ENCODE measurements at regions not wholly inside any gene's neighbourhood (a gene's known extent, or its start where the extent isn't known, plus 50 kb on each side); places are given as distances from the start of the nearest gene placed in this dataset.
A peak's percentile ranks its signal among the peaks of the same experiment; 100 is the strongest.
"Not testable (repeated sequence)": the region's sequence is repeated elsewhere in the genome, so short reads cannot be mapped to it uniquely, and the experiment has no call there.

DNA sequence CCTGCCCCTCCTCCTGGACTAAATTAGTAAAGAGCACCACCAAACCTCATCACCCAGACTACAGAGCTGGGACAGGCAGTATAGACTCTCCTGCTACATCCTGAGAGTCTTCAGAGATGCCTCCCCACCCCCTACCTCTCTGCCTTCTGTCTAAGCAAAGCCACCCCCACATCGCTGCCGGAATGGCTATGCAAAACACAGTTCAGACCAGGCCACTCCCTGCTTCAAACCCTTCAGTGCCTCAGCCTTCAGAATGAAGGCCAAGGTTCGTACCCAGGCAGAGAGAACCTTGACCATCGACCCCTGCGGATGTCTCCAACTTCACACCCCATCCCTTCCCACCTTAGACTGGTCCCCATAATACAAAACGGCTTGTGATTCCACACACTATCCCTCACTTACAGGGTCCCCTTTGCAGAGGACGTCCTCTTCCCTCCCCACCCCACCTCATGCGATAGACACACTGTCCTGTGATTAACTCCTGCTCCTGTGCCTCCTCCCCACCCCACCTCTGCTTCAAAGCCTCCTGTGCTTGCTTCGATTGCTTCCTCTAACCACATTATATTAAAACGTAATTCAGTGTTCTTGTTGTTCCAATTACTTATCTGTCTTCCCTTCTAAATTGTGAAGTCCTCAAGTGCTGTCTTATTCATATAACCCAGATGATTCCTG is 175.3 kb downstream of the UACA start:
- FAIRE-seq (no peak), DNase-seq (ENCODE audit: insufficient read length, low spot score) (no peak)
- TF ChIP-seq SPI1 (IDR thresholded peaks at IDR 0.05; ENCODE audit: low read depth, low read length), result no peak
- TF ChIP-seq TAF1 (IDR thresholded peaks at IDR 0.05; ENCODE audit: low read depth, low read length), result no peak
- no peak for TF ChIP-seq POLR2AphosphoS5 (IDR thresholded peaks at IDR 0.05; ENCODE audit: low read depth, low read length)
- TF ChIP-seq PAX5 (IDR thresholded peaks at IDR 0.05; ENCODE audit: insufficient read depth, low read length, severe bottlenecking), result no peak

DNA sequence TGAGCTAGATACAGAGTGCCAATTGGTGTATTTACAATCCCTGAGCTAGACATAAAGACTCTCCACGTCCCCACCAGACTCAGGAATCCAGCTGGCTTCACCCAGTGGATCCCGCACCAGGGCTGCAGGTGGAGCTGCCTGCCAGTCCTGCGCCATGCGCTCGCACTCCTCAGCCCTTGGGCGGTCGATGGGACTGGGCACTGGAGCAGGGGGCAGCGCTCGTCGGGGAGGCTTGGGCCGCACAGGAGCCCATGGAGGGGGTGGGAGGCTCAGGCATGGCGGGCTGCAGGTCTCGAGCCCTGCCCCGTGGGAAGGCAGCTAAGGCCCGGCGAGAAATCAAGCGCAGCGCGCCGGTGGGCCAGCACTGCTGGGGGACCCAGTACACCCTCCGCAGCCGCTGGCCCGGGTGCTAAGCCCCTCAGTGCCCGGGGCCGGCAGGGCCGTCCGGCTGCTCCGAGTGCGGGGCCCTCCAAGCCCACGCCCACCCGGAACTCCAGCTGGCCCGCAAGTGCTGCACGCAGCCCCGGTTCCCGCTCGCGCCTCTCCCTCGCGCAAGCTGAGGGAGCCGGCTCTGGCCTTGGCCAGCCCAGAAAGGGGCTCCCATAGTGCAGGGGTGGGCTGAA is 176.2 kb downstream of the UACA start:
- DNase-seq (ENCODE audit: insufficient read length, low spot score); FAIRE-seq: not testable (repeated sequence)

DNA sequence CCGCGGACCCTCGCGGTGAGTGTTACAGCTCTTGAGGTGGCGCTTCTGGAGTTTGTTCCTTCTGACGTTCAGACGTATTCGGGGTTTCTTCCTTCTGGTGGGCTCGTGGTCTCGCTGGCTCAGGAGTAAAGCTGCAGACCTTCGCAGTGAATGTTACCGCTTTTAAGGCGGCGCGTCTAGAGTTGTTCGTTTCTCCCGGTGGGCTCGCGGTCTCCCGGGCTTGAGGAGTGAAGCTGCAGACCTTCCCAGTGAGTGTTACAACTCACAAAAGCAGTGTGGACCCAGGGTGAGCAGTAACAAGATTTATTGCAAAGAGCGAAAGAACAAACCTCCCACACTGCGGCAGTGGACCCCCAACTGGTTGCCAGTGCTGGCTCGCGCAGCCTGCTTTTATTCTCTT is 177.1 kb downstream of the UACA start:
- no peak for FAIRE-seq
- DNase-seq (ENCODE audit: insufficient read length, low spot score), result no peak
- no peak for TF ChIP-seq SPI1 (IDR thresholded peaks at IDR 0.05; ENCODE audit: low read depth, low read length)
- TF ChIP-seq POU2F2 (IDR thresholded peaks at IDR 0.05; ENCODE audit: low read depth, low read length), result no peak
- TF ChIP-seq PAX5 (IDR thresholded peaks at IDR 0.05; ENCODE audit: insufficient read depth, low read length, severe bottlenecking), result no peak
- no peak for TF ChIP-seq POLR2A (IDR thresholded peaks at IDR 0.05; ENCODE audit: low read depth, low read length)
- no peak for TF ChIP-seq TAF1 (IDR thresholded peaks at IDR 0.05; ENCODE audit: low read depth, low read length)
- TF ChIP-seq POLR2AphosphoS5 (IDR thresholded peaks at IDR 0.05; ENCODE audit: low read depth, low read length), result no peak

DNA sequence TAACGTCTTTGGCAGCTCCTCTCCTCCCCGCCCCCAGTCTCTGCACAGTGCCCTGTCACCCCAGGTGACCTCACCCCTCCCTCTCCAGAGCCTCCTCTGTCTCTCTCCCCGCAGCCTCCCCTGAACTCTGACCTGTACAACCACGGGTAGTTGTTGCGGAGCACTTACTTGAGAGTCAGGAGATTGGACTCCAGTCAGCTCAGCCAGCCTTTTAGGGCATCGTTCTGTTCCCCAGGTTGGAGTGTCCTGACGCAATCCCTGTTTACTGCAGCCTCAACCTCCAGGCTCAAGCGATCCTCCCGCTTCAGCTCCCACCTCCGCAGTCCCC is 177.7 kb downstream of the UACA start:
- FAIRE-seq, result no peak
- DNase-seq (ENCODE audit: insufficient read length, low spot score), result no peak
- TF ChIP-seq TAF1 (IDR thresholded peaks at IDR 0.05; ENCODE audit: low read depth, low read length) (no peak), POLR2AphosphoS5 (IDR thresholded peaks at IDR 0.05; ENCODE audit: low read depth, low read length) (no peak)

DNA sequence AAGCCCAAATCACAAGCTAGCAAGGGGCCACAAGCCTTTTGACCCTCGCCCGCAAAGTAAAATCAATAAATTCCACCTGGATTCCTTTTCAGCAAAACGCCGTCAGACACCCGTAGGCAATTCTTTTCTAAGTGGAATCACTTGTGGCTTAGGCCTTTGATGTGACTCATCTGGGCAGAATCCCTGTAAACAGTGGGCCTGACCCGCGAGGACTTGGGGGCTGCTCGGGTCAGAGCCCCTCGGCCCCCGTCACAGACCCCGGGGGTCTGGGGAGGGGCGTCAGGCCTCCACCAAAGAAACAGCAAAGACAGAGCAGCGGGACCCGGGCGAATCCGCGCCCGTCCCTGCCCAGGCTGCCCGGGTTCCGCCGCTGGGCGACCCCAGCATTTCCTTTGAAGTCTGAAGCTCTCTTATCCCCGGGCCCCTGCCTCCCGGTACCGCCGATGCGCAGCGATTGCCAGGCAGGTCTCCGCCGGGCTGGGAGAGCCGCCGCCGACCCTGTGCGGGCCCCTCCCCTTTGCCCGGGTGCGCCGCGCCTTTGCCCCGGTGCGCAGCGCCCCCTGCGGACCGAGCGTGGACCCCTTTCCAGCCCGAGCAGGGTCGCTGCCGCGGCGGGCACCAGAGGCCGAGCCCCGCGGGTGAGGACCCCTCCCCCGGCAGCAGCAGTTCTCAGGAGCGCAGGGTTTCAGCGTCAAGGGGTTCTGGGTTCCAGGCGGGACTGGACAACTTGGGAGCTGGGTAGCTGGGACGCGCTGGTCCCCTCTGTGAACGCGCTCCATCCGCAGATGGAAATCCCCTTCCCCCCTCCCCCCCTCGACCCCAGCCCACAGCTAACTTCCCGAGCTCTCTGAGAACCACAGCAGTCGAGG is 178.3 kb downstream of the UACA start:
- TF ChIP-seq SPI1 (IDR thresholded peaks at IDR 0.05; ENCODE audit: low read depth, low read length), result no peak
- no peak for TF ChIP-seq PAX5 (IDR thresholded peaks at IDR 0.05; ENCODE audit: insufficient read depth, low read length, severe bottlenecking)
- TF ChIP-seq POLR2A (IDR thresholded peaks at IDR 0.05; ENCODE audit: low read depth, low read length), result no peak
- TF ChIP-seq POU2F2 (IDR thresholded peaks at IDR 0.05; ENCODE audit: low read depth, low read length), result no peak
- TF ChIP-seq POLR2AphosphoS5 (IDR thresholded peaks at IDR 0.05; ENCODE audit: low read depth, low read length), result no peak
- TF ChIP-seq TAF1 (IDR thresholded peaks at IDR 0.05; ENCODE audit: low read depth, low read length), result no peak
- peak; percentile 49 for DNase-seq (ENCODE audit: insufficient read length, low spot score)
- FAIRE-seq, result no peak

DNA sequence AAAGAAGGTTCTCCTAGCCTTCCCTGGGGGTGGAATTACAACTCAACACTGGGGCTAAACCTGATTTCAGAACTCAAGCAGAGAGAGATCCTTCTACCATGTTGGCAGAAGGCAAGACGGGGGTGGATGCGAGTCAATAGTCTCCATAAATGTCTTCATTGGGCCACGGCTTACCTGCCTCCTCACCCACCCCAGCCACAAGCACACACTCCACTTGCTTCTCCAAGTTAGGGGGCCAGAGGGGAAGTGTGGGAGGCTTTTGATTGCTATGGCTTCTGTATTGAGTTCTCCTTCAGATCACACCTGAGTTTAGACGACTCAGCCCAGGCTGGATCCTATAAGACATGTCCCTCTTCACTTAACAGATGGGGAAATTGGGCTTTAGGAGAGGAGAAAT is 178.9 kb downstream of the UACA start:
- FAIRE-seq (no peak), DNase-seq (ENCODE audit: insufficient read length, low spot score) (no peak)
- TF ChIP-seq TAF1 (IDR thresholded peaks at IDR 0.05; ENCODE audit: low read depth, low read length) (no peak), POU2F2 (IDR thresholded peaks at IDR 0.05; ENCODE audit: low read depth, low read length) (no peak), PAX5 (IDR thresholded peaks at IDR 0.05; ENCODE audit: insufficient read depth, low read length, severe bottlenecking) (no peak), POLR2A (IDR thresholded peaks at IDR 0.05; ENCODE audit: low read depth, low read length) (no peak)

DNA sequence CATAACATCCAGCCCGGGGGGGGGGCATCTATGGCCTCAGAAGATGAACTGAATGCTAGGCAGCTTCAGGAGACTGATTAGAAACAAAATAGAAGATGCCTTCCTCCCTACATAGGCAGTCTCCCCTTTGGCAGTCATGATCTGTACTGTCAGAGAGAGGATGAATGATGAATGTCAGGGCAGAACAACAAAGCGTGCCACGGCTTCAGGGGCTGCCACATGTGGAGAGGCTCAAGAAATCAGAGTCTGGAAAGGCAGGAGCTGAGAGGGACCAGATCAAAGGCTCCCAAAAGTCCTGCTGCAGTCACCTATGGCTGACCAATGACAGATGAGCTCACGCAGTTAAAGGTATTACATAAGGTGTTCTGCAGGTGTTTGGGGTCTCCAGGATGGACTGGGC is 180.4 kb downstream of the UACA start:
- FAIRE-seq, result no peak
- TF ChIP-seq PAX5 (IDR thresholded peaks at IDR 0.05; ENCODE audit: insufficient read depth, low read length, severe bottlenecking) (no peak), POLR2A (IDR thresholded peaks at IDR 0.05; ENCODE audit: low read depth, low read length) (no peak), POU2F2 (IDR thresholded peaks at IDR 0.05; ENCODE audit: low read depth, low read length) (no peak), POLR2AphosphoS5 (IDR thresholded peaks at IDR 0.05; ENCODE audit: low read depth, low read length) (no peak), SPI1 (IDR thresholded peaks at IDR 0.05; ENCODE audit: low read depth, low read length) (no peak), TAF1 (IDR thresholded peaks at IDR 0.05; ENCODE audit: low read depth, low read length) (no peak)
- DNase-seq (ENCODE audit: insufficient read length, low spot score), result no peak

DNA sequence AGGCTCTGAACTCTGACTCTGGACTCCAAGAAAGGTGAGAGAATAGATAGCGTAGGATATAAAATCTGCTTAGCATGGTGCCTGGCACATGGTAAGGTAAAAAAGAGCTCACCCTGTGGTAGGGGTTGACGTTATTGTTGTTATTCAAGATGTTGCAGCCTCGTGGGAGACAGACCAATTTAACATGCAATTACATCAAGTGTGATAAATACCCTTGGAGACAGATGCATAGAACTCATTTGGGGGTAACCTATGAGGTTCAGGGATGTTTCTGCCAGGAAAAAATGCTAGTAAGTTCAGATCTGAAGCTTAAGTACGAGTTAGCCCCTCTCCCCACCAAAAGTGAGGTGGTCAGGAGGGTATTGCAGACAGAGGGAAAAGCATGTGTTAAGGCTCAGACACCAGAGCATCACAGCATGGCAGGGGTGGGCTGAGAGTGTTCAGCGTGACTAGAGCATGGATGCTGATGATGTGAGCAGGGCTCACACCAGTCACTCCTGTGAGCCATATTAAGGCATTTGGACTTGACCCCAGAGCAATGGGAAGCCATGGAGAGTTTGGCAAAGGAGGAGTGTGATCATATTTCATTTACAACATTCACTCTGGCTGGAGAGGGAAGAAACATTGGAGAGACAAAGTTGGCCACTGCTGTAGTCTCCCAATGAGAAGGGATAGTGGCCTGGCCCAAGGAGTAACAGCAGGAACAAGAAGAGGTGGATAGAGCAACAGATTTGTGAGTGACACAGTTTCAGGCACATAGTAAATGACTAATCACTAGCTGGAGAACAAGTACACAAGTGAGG is 181.0 kb downstream of the UACA start:
- TF ChIP-seq POU2F2 (IDR thresholded peaks at IDR 0.05; ENCODE audit: low read depth, low read length), result no peak
- TF ChIP-seq SPI1 (IDR thresholded peaks at IDR 0.05; ENCODE audit: low read depth, low read length), result no peak
- TF ChIP-seq POLR2A (IDR thresholded peaks at IDR 0.05; ENCODE audit: low read depth, low read length), result no peak
- TF ChIP-seq POLR2AphosphoS5 (IDR thresholded peaks at IDR 0.05; ENCODE audit: low read depth, low read length), result no peak
- TF ChIP-seq TAF1 (IDR thresholded peaks at IDR 0.05; ENCODE audit: low read depth, low read length), result no peak
- TF ChIP-seq PAX5 (IDR thresholded peaks at IDR 0.05; ENCODE audit: insufficient read depth, low read length, severe bottlenecking), result no peak
- no peak for FAIRE-seq
- no peak for DNase-seq (ENCODE audit: insufficient read length, low spot score)

DNA sequence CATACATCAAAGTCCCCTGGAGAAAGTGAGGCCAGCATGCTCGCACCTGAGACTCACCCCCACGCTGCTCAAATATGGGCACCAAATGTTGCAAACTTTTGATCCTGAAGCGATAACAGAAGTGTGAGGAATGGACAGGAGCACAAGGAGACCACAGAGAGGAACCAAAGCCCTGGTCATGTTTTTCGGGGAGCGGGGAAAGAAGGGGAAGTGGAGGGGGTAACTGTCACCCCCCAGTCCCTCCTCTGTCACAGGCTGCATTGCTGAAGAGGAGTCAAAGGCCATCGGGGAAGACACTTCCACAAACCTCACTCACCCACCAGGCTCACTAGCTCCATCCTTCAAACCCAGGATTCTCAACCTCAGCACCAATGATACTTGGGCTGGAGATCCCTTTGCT is 182.4 kb downstream of the UACA start:
- DNase-seq (ENCODE audit: insufficient read length, low spot score) (no peak), FAIRE-seq (no peak)
- TF ChIP-seq POLR2A (IDR thresholded peaks at IDR 0.05; ENCODE audit: low read depth, low read length) (no peak), PAX5 (IDR thresholded peaks at IDR 0.05; ENCODE audit: insufficient read depth, low read length, severe bottlenecking) (no peak), POLR2AphosphoS5 (IDR thresholded peaks at IDR 0.05; ENCODE audit: low read depth, low read length) (no peak), POU2F2 (IDR thresholded peaks at IDR 0.05; ENCODE audit: low read depth, low read length) (no peak), SPI1 (IDR thresholded peaks at IDR 0.05; ENCODE audit: low read depth, low read length) (no peak), TAF1 (IDR thresholded peaks at IDR 0.05; ENCODE audit: low read depth, low read length) (no peak)

Measured in GM12891 (cell line).